PC-9 (cell line): ENCODE measurements at regions not wholly inside any gene's neighbourhood (a gene's known extent, or its start where the extent isn't known, plus 50 kb on each side); places are given as distances from the start of the nearest gene placed in this dataset.

Experiments used
- BruUV-seq: library from RNA; stranded (reverse); fragments of 400-500 nt; replicated peaks from 2 replicates; lab custom pipeline; 2021; lab: Mats Ljungman, UMichigan
- CTCF ChIA-PET: fragments of 300-600 bp; sonication (Branson Sonifier 250); formaldehyde crosslinking; loops from one replicate; lab custom pipeline; 2022; ENCODE audit warnings: antibody characterized with exemption; lab: Charles Lee
- POLR2A ChIA-PET: fragments of 300-600 bp; sonication (Branson Sonifier 250); formaldehyde crosslinking; loops from one replicate; lab custom pipeline; 2022; ENCODE audit warnings: antibody characterized with exemption; ENCODE audit not compliant: unreplicated experiment; lab: Charles Lee
- DNase-seq, 2 experiments: peaks; one replicate each; pipeline versions ENCODE4 v3.0.0 to v3.0.0-alpha.2; 2015 to 2022; ENCODE audit warnings: mixed read lengths in 1 of 2
- H2AFZ ChIP-seq: fragments of 200-600 bp; sonication (generic); 2 replicates; pipeline ENCODE4 v1.8.1; 2017; ENCODE audit warnings: antibody characterized with exemption
- H3F3A ChIP-seq: fragments of 200-600 bp; sonication (generic); 2 replicates; pipeline ENCODE4 v1.8.1; 2017; ENCODE audit warnings: antibody characterized with exemption, mild to moderate bottlenecking, low read depth; ENCODE audit not compliant: insufficient read depth
- H3K27ac ChIP-seq: fragments of 200-600 bp; sonication (generic); 2 replicates; pipeline ENCODE4 v1.6.1; 2016; ENCODE audit warnings: mixed run types
- H3K27me3 ChIP-seq: fragments of 200-600 bp; sonication (generic); 2 replicates; pipeline ENCODE4 v1.6.1; 2016; ENCODE audit warnings: low read depth, mixed run types; ENCODE audit not compliant: insufficient read depth
- H3K36me3 ChIP-seq: fragments of 200-600 bp; sonication (generic); 2 replicates; pipeline ENCODE4 v1.6.1; 2016; ENCODE audit warnings: low read depth, mixed run types
- H3K4me1 ChIP-seq: fragments of 200-600 bp; sonication (generic); replicated peaks from 2 replicates; pipeline ENCODE4 v1.6.1; 2016; ENCODE audit warnings: mixed run types; ENCODE audit not compliant: insufficient read depth
- H3K4me2 ChIP-seq: fragments of 200-600 bp; sonication (generic); 2 replicates; pipeline ENCODE4 v1.6.1; 2017; ENCODE audit warnings: mixed run types
- H3K4me3 ChIP-seq: fragments of 200-600 bp; sonication (generic); 2 replicates; pipeline ENCODE4 v1.6.1; 2016; ENCODE audit warnings: mixed run types
- H3K79me2 ChIP-seq: fragments of 200-600 bp; sonication (generic); 2 replicates; pipeline ENCODE4 v1.6.1; 2017; ENCODE audit warnings: low read depth, mixed run types
- H3K9me2 ChIP-seq: fragments of 200-600 bp; sonication (generic); 2 replicates; pipeline ENCODE4 v1.8.1; 2017; ENCODE audit warnings: mild to moderate bottlenecking; ENCODE audit not compliant: insufficient read depth
- H3K9me3 ChIP-seq: fragments of 200-600 bp; sonication (generic); 2 replicates; pipeline ENCODE4 v1.8.1; 2016; ENCODE audit warnings: low read depth; ENCODE audit not compliant: insufficient read depth
- H4K20me1 ChIP-seq: fragments of 200-600 bp; sonication (generic); 2 replicates; pipeline ENCODE4 v1.8.1; 2017; ENCODE audit not compliant: insufficient read depth
- EZH2 ChIP-seq: fragments of 200-600 bp; sonication (generic); IDR thresholded peaks from 2 replicates; pipeline ENCODE4 v1.8.0; 2017; ENCODE audit warnings: antibody characterized with exemption, low read depth
- intact Hi-C: fragments of 100-400 bp; cut with micrococcal nuclease; formaldehyde crosslinking; loops from one replicate; pipeline ENCODE4 v1.10.0; 2022; ENCODE audit not compliant: unreplicated experiment
- TF ChIP-seq, protein P1 (sequence below): fragments of 200-600 bp; sonication (generic); conservative IDR thresholded peaks from 2 replicates; pipeline ENCODE4 v1.6.1; 2017; ENCODE audit warnings: mixed run types, antibody characterized with exemption, mild to moderate bottlenecking, moderate library complexity

DNA sequence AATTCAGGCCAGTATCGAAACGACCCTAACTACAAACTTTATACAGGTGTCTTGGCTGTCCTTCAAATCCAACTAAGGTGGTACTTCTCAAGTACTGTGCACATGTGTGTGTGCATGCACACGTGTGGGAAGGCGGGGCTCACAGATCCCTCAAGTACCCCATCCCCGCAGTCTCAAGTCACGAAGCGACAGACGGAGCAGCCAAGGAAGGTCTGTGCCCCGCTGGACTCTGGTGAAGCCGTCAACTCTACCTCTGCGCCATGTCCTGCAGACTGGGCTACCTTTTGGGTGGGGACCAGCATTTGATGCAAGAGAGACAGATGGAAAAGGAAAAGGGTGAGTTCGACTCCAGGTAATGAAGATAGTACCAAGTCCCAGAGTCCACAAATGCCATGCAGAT is 169.0 kb downstream of the CRYBB2 start:
- Histone ChIP-seq H3K4me3 (no peak overlapping the region), H3K27me3 (no peaks in the 10 kb centered on the region), H4K20me1 (peaks cover 8% of the 10 kb centered on the region; the same call in 1 of the 2 replicates), H3F3A (no peaks in the 10 kb centered on the region), H3K9me2 (no peaks in the 10 kb centered on the region), H3K4me2 (no peak overlapping the region), H3K4me1 (no peaks in the 10 kb centered on the region), H2AFZ (no peak overlapping the region), H3K9me3 (no peaks in the 10 kb centered on the region), H3K27ac (no peak overlapping the region), H3K36me3 (no peaks in the 10 kb centered on the region), H3K79me2 (no peaks in the 10 kb centered on the region)
- no TSS peak for BruUV-seq
- POLR2A ChIA-PET = no interaction called here
- no peak for DNase-seq
- intact Hi-C loops = no loop called here
- TF ChIP-seq, protein P1, sequence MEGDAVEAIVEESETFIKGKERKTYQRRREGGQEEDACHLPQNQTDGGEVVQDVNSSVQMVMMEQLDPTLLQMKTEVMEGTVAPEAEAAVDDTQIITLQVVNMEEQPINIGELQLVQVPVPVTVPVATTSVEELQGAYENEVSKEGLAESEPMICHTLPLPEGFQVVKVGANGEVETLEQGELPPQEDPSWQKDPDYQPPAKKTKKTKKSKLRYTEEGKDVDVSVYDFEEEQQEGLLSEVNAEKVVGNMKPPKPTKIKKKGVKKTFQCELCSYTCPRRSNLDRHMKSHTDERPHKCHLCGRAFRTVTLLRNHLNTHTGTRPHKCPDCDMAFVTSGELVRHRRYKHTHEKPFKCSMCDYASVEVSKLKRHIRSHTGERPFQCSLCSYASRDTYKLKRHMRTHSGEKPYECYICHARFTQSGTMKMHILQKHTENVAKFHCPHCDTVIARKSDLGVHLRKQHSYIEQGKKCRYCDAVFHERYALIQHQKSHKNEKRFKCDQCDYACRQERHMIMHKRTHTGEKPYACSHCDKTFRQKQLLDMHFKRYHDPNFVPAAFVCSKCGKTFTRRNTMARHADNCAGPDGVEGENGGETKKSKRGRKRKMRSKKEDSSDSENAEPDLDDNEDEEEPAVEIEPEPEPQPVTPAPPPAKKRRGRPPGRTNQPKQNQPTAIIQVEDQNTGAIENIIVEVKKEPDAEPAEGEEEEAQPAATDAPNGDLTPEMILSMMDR = no peak
- TF ChIP-seq EZH2 = no peak
- CTCF ChIA-PET = no interaction called here

DNA sequence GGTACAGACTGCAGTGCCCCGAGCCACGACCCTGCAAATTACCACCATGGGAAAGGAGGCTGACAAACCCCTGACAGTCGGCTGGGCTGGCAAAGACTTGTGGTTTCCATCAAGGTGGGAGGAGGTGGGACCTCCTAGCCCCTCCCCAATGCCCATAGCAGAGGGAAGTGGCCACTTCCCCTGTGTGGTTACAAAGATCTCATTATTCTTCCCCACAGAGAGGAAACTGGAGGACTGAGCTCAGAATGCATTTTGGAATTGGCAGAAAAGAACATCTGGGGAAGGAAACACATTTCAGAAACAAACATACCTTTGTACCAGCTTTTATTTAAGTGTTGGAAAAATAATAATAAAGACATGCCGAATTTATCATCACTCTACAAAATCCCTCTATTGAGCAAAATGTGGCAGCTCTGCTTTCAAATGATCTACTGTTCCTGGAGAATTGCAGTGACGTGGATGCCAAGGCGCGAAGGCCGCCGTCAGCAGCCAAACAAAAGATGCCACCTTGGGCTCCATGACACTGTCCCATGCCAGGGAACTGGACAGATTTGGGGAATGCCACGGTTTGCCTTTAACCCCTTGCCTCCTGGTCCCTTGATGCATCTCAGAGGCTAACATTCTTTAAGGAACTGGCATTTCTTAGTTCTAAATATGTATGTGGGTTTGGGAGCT is 169.6 kb downstream of the CRYBB2 start:
- Histone ChIP-seq H3K9me3 (no peaks in the 10 kb centered on the region), H2AFZ (no peak overlapping the region), H3K4me1 (no peaks in the 10 kb centered on the region), H3K36me3 (no peaks in the 10 kb centered on the region), H3K4me3 (no peak overlapping the region), H3K27ac (no peak overlapping the region), H3K27me3 (no peaks in the 10 kb centered on the region), H3K9me2 (no peaks in the 10 kb centered on the region), H3K79me2 (no peaks in the 10 kb centered on the region), H3K4me2 (no peak overlapping the region), H3F3A (no peaks in the 10 kb centered on the region), H4K20me1 (peaks cover 8% of the 10 kb centered on the region; the same call in 1 of the 2 replicates)
- BruUV-seq = no TSS peak
- ChIA-PET POLR2A (no interaction called here), CTCF (interaction anchor here (0.8 kb wide), 1 partner anchor 15 kb away, joined by 4 read pairs; no protein-coding TSS in a partner anchor)
- DNase-seq = no peak
- intact Hi-C loops = no loop called here
- TF ChIP-seq, protein P1 = no peak
- TF ChIP-seq EZH2 = no peak

DNA sequence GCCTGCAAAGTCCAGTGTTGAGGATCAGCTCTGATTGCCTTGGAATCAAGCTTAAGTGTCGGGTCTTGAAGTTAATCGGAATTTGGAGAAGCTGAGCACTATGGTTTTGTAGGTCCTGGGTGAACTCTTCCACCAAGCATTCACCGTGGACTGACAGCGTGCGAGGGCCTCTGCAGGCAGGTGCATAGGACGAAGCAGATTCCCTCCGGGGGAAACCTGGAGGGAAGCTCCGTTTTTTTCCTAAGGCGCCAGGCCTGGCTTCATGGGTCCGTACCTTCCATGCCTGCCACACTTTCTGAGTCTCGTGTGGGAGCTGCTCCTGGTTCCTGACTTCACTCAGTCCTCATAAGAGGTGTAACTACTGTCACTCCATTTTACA is 170.1 kb downstream of the CRYBB2 start:
- no peaks in the 10 kb centered on the region for H3K27me3 ChIP-seq
- H3K36me3 ChIP-seq = no peaks in the 10 kb centered on the region
- H3K4me3 ChIP-seq = no peak overlapping the region
- POLR2A ChIA-PET = no interaction called here
- H3F3A ChIP-seq = no peaks in the 10 kb centered on the region
- H3K79me2 ChIP-seq = no peaks in the 10 kb centered on the region
- no peak overlapping the region for H3K4me2 ChIP-seq
- BruUV-seq = no TSS peak
- no peak overlapping the region for H2AFZ ChIP-seq
- H3K9me3 ChIP-seq = no peaks in the 10 kb centered on the region
- CTCF ChIA-PET = interaction anchor here (0.8 kb wide), 1 partner anchor 14 kb away, joined by 4 read pairs; no protein-coding TSS in a partner anchor
- TF ChIP-seq EZH2 = no peak
- TF ChIP-seq, protein P1 = no peak
- H3K4me1 ChIP-seq = no peaks in the 10 kb centered on the region
- no peaks in the 10 kb centered on the region for H3K9me2 ChIP-seq
- no peak overlapping the region for H3K27ac ChIP-seq
- H4K20me1 ChIP-seq = peaks cover 8% of the 10 kb centered on the region; the same call in 1 of the 2 replicates
- intact Hi-C loops = no loop called here
- no peak for DNase-seq
